T-helper 1 cell treated with Interleukin-12 subunit alpha and Interleukin-12 subunit beta and Interleukin-4 antibody, amounts not matched to agents 30 μg/mL and 1 μg/mL, for 36 hours (primary cell): ENCODE measurements at regions not wholly inside any gene's neighbourhood (a gene's known extent, or its start where the extent isn't known, plus 50 kb on each side); places are given as distances from the start of the nearest gene placed in this dataset.
"Not testable (repeated sequence)": the region's sequence is repeated elsewhere in the genome, so short reads cannot be mapped to it uniquely, and the experiment has no call there.

ENCODE experiments used
- H3K27ac Mint-ChIP-seq: one replicate; pipeline ENCODE4 v1.8.0; 2021; ENCODE audit warnings: mild to moderate bottlenecking, mixed read lengths
- H3K27me3 Mint-ChIP-seq: one replicate; pipeline ENCODE4 v1.8.0; 2021; ENCODE audit warnings: low read depth, mixed read lengths
- H3K36me3 Mint-ChIP-seq: one replicate; pipeline ENCODE4 v1.8.0; 2021; ENCODE audit warnings: low read depth, mixed read lengths
- H3K4me1 Mint-ChIP-seq: one replicate; pipeline ENCODE4 v1.8.0; 2021; ENCODE audit warnings: low read depth, mixed read lengths
- H3K4me3 Mint-ChIP-seq: one replicate; pipeline ENCODE4 v1.8.0; 2021; ENCODE audit warnings: mild to moderate bottlenecking, moderate library complexity, mixed read lengths
- H3K9me3 Mint-ChIP-seq: one replicate; pipeline ENCODE4 v1.8.0; 2021; ENCODE audit warnings: mixed read lengths

DNA sequence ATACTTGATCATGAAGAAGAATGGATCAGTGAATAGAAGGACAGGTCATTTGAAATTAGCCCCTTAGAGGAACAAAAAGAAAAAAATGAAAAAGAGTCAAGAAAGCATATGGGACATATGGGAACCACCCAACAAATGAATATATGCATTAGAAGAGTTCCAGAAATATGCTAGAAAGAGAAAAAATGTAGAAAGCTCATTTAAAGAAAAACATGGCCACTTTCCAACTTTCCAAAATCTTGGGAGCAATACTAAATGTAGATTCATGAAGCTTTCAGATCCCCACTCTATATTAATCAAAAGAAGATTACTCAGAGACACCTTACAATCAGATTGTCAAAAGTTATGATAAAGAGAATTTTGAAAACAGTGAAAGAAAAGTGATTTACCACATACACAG is 334.8 kb upstream of the NMUR2 start:
- Mint-ChIP-seq H3K27me3 (no peaks in the 10 kb centered on the region), H3K27ac (no peak overlapping the region), H3K4me3 (no peak overlapping the region), H3K9me3 (peaks cover 16% of the 10 kb centered on the region), H3K36me3 (no peaks in the 10 kb centered on the region), H3K4me1 (no peaks in the 10 kb centered on the region)

DNA sequence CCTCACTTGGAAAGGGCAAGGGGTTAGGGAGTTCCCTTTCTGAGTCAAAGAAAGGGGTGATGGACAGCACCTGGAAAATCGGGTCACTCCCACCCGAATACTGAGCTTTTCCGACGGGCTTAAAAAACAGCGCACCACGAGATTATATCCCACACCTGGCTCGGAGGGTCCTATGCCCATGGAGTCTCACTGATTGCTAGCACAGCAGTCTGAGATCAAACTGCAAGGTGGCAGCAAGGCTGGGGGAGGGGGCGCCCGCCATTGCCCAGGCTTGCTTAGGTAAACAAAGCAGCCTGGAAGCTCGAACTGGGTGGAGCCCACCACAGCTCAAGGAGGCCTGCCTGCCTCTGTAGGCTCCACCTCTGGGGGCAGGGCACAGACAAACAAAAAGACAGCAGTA is 336.0 kb upstream of the NMUR2 start:
- H3K4me1 Mint-ChIP-seq, H3K36me3 Mint-ChIP-seq, H3K27me3 Mint-ChIP-seq, H3K27ac Mint-ChIP-seq, H3K4me3 Mint-ChIP-seq: not testable (repeated sequence)
- peaks cover 16% of the 10 kb centered on the region for H3K9me3 Mint-ChIP-seq

DNA sequence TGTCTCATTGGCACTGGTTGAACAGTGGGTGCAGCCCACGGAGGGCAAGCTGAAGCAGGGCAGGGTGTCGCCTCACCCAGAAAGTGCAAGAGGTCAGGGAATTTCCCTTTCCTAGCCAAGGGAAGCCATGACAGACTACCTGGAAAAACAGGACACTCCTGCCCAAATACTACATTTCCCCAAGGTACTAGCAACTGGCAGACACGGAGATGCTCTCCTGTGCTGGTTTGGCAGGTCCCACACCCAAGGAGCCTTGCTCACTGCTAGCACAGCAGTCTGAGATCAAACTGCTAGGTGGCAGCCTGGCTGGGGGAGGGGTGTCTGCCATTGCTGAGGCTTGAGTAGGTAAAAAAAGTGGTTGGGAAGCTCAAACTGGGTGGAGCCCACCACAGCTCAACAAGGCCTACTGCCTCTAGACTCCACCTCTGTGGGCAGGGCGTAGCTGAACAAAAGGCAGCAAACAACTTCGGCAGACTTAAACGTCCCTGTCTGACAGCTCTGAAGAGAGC is 382.7 kb upstream of the NMUR2 start:
- peaks cover 10% of the 10 kb centered on the region for H3K9me3 Mint-ChIP-seq
- not testable (repeated sequence) for H3K27me3 Mint-ChIP-seq, H3K27ac Mint-ChIP-seq, H3K36me3 Mint-ChIP-seq, H3K4me1 Mint-ChIP-seq, H3K4me3 Mint-ChIP-seq

DNA sequence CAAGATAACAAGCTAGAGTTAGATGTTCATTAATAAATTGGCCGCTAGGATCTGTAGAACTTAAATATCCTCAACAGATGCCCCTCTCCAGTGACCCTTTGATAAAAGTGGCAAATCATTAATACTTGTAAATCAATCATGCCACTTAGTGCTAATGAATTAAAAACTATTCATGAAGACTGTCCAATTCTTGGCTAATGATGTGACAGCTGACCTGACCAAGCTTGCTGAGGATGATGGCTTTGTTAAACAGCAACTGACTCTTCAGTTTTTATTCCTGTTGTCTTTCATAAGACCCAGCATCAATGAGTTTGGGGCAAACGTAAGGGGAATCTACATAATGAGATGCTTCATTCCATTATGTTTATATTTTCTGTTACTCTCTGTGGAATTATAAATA is 396.8 kb upstream of the NMUR2 start:
- Mint-ChIP-seq H3K4me3 (no peak overlapping the region), H3K27ac (no peak overlapping the region), H3K27me3 (no peaks in the 10 kb centered on the region), H3K36me3 (no peaks in the 10 kb centered on the region), H3K9me3 (no peaks in the 10 kb centered on the region), H3K4me1 (no peaks in the 10 kb centered on the region)

DNA sequence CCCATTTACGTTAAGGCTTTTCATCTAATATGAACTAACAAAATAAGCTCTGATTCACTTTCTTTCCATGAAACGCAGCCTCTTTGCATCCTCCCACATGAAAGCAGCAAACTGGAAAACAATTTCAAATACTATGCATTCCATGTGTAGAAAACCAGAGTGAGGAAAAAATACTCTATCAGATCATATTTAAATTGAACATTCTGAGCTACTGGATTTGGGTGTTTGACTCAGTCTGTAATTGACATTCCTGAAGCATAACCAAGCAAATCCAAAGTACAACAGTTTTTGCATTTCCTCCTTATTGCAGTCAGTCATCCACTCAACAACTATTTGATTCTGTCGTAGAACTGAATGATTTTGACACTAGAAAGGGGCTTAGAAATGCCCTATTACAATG is 399.1 kb upstream of the NMUR2 start:
- Mint-ChIP-seq H3K9me3 (no peaks in the 10 kb centered on the region), H3K4me3 (no peak overlapping the region), H3K27ac (no peak overlapping the region), H3K4me1 (no peaks in the 10 kb centered on the region), H3K36me3 (no peaks in the 10 kb centered on the region), H3K27me3 (no peaks in the 10 kb centered on the region)

DNA sequence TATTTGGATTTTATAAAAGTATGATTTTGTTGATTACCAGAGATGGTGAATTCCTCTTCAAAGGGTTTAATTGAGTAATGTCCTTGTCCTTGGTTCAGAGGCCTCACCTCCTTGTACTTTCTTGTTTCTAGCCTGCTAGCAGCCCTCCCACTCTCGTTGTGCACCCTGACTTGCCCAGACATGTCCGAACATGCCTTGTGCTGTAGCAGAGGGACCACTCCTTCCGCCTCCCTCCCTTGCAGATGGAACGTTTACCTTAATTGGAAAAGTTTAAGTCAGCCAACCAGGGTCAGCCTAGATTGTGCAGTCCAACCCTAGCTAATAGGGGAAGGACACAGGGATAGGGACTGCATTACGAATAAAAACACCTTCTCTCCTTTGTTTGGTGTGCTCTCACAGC is 406.9 kb upstream of the NMUR2 start:
- Mint-ChIP-seq H3K27ac (no peak overlapping the region), H3K27me3 (no peaks in the 10 kb centered on the region), H3K9me3 (peaks cover 13% of the 10 kb centered on the region), H3K4me3 (no peak overlapping the region), H3K36me3 (no peaks in the 10 kb centered on the region), H3K4me1 (no peaks in the 10 kb centered on the region)

DNA sequence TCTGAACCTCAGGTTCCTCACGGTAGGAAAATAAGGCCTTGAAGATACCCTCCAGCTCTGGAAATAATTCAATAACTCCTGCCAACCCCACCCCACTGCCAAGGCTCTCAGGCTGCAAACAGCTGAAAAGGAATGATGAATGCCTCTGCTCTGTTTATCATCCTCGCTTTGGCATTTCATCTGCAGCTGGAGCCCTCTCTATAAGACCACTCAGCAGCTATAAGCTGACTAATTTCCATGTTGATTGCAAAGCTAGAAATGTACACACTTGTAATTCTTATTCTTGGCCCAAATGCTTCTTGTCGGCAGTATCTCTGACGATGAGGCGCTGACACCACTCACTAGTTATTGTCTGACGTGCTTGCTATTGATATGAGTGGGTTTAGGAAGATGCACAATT is 408.4 kb upstream of the NMUR2 start:
- H3K27me3 Mint-ChIP-seq: no peaks in the 10 kb centered on the region
- H3K9me3 Mint-ChIP-seq: peaks cover 13% of the 10 kb centered on the region
- H3K4me1 Mint-ChIP-seq: no peaks in the 10 kb centered on the region
- no peak overlapping the region for H3K27ac Mint-ChIP-seq
- H3K4me3 Mint-ChIP-seq: no peak overlapping the region
- H3K36me3 Mint-ChIP-seq: no peaks in the 10 kb centered on the region

DNA sequence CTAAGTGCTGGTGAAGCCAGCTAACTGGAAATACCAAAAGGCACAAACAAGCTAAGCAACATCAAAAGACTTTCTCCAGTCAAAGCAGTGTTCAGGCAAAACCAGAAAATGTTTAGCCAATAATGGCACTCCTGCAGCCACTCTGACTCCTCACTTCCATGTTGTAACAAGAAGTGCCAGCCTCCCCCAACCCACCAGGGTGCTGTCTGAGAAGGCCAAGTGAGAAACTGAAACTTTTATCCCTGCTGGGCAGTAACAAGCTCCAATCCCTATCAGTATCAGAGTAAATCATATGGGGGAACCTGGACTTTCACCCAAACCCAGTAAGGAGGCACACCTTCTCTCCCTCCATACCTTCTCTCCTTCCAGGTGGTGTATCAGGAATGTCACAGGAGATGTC is 414.8 kb upstream of the NMUR2 start:
- no peaks in the 10 kb centered on the region for H3K4me1 Mint-ChIP-seq
- H3K36me3 Mint-ChIP-seq: no peaks in the 10 kb centered on the region
- H3K4me3 Mint-ChIP-seq: no peak overlapping the region
- peaks cover 4% of the 10 kb centered on the region for H3K9me3 Mint-ChIP-seq
- H3K27ac Mint-ChIP-seq: no peak overlapping the region
- H3K27me3 Mint-ChIP-seq: no peaks in the 10 kb centered on the region

DNA sequence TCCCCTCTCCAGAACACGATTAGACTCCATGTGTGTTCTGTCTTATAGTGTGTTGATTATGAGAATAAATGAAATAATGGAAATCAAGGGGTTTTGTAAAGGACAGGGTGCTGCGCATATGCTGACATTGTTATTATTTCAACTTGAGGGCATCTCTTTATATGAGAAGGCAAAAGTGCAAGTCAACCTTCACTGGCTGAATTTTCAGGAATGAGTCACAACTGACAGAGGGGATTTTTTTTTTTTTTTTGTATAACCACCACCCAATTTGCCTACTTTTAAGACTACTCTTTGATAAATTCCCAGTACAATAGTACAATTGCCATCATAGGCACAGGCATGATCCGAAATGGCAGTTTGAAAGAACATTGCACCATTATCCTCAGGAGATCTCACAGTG is 419.2 kb upstream of the NMUR2 start:
- H3K4me1 Mint-ChIP-seq: no peaks in the 10 kb centered on the region
- no peak overlapping the region for H3K27ac Mint-ChIP-seq
- no peaks in the 10 kb centered on the region for H3K36me3 Mint-ChIP-seq
- H3K27me3 Mint-ChIP-seq: no peaks in the 10 kb centered on the region
- peaks cover 4% of the 10 kb centered on the region for H3K9me3 Mint-ChIP-seq
- H3K4me3 Mint-ChIP-seq: no peak overlapping the region

DNA sequence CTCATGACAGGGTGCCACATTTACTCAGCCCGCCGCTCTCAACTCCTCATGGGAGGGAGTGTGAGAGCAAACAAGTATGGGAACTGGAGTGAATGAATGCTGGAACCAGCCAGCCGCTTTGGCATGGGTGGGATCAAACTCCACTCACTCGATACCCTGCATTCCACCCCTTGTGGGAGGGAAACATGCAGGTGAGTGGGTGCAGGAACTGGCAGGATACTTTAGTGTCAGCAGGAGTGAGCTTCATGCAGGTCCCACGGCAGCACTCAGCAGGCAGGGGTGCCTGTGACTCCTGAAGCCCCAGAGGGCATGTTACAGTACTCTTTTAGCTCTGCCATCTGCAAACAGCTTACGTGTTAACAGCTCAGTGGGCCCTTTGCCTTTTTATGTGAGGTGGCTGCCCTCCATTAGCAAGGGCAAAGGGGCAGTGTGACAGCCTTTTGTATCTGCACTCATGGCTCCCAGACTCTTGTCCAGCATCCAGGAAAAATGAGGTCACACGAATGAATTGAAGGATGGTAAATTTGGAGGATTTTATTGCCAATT is 433.2 kb upstream of the NMUR2 start:
- peaks cover 4% of the 10 kb centered on the region for H3K9me3 Mint-ChIP-seq
- H3K27ac Mint-ChIP-seq: no peak overlapping the region
- H3K4me3 Mint-ChIP-seq: no peak overlapping the region
- no peaks in the 10 kb centered on the region for H3K4me1 Mint-ChIP-seq
- H3K27me3 Mint-ChIP-seq: no peaks in the 10 kb centered on the region
- H3K36me3 Mint-ChIP-seq: no peaks in the 10 kb centered on the region

DNA sequence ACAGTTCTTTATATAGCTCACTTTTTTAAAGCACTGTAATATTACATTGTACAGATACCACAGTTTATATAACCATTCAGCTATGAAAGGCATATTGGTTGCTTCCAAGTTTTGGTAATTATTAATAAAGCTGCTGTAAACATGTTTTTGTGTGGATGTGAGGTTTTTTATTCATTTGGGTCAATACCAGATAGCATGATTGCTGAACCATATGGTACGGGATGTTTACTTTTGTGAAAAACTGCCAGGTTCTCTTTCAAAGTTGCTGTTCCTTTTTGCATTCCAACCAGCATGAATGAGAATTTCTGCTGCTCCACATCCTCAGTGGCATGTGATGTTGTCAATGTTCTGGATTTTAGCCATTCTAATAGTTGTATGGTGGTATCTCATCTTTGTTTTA is 439.6 kb upstream of the NMUR2 start:
- Mint-ChIP-seq H3K9me3 (peaks cover under 1% of the 10 kb centered on the region), H3K4me3 (no peak overlapping the region), H3K36me3 (no peaks in the 10 kb centered on the region), H3K27ac (no peak overlapping the region), H3K4me1 (no peaks in the 10 kb centered on the region), H3K27me3 (no peaks in the 10 kb centered on the region)

DNA sequence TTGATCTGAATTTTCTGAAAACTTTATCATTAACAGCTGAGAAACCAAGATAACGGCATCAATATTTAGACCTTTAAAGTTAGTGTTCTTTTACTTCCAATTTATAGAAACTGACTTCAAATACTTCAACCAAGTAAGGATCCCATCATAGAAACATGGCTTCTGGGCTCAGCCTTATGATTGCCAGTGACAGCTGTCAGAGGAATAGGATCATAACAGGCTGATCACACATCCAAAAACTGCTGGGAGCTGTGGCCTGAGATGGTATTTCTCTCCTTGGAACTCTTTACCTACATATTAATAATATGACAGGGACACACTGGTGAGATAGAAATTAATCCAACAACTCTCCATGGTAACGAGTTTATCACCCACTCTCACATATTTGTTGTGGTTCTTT is 448.3 kb upstream of the NMUR2 start:
- H3K4me3 Mint-ChIP-seq: no peak overlapping the region
- no peaks in the 10 kb centered on the region for H3K4me1 Mint-ChIP-seq
- H3K9me3 Mint-ChIP-seq: no peaks in the 10 kb centered on the region
- H3K27me3 Mint-ChIP-seq: no peaks in the 10 kb centered on the region
- no peak overlapping the region for H3K27ac Mint-ChIP-seq
- H3K36me3 Mint-ChIP-seq: no peaks in the 10 kb centered on the region

DNA sequence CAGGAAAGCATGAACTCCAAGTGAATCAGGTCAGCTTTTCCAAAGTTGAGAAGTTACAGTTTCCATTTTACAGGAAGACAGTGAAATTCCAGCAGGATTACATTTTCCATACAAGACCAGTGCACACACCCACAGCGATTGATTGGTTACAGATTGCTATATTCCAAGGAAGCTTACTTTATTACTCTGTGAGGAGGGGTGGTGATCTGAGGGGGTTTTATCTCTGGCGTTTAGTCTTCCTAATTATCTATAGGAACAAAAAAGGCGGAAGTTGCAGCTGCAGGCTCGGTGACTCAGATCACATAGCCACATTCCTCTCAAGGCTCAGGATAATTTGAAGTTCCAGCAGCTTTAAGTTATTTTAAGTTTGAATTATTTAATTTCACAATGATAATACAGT is 450.4 kb upstream of the NMUR2 start:
- Mint-ChIP-seq H3K4me1 (no peaks in the 10 kb centered on the region), H3K9me3 (no peaks in the 10 kb centered on the region), H3K27me3 (no peaks in the 10 kb centered on the region), H3K36me3 (no peaks in the 10 kb centered on the region), H3K4me3 (no peak overlapping the region), H3K27ac (no peak overlapping the region)

DNA sequence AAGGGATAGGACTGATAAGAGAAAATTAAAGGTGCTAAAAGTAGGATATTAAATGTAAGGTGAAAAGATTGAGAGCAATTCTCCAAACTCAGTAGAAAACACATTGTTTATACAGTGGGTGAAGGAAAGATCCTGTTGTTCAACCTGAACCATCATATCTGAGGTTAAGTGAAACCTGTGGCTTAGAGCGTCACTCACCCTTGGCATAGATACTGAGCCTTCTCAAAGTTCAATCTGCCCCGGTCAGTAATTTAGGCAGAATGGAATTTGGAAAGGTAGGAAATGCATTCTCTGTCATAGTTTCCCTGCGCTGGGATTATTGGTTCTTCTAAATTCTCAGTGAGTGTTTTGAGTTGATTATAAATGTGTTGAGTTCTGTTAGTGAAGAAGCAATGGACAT is 456.2 kb upstream of the NMUR2 start:
- Mint-ChIP-seq H3K36me3 (no peaks in the 10 kb centered on the region), H3K27ac (no peak overlapping the region), H3K27me3 (no peaks in the 10 kb centered on the region), H3K4me1 (no peaks in the 10 kb centered on the region), H3K4me3 (no peak overlapping the region), H3K9me3 (no peaks in the 10 kb centered on the region)

DNA sequence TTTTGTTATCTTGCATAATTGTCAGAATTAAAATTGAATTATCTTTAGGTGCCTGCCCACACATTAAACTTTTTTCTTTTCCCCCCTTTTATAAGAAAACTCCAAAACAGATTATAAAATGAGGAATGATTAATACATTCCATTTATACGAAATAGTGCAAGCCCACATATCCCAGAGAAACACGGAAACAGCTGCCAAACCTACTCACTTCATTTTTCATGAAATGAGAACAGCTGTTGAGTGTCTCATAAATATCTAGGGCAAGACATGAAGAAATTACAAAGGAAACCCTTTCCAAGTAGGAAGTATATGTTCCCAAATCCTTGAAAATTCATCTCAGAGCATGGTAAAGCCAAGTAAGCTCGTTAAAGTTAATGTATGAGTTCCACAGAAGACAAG is 459.4 kb upstream of the NMUR2 start:
- H3K36me3 Mint-ChIP-seq: no peaks in the 10 kb centered on the region
- H3K27me3 Mint-ChIP-seq: no peaks in the 10 kb centered on the region
- H3K27ac Mint-ChIP-seq: no peak overlapping the region
- no peak overlapping the region for H3K4me3 Mint-ChIP-seq
- H3K9me3 Mint-ChIP-seq: no peaks in the 10 kb centered on the region
- no peaks in the 10 kb centered on the region for H3K4me1 Mint-ChIP-seq

DNA sequence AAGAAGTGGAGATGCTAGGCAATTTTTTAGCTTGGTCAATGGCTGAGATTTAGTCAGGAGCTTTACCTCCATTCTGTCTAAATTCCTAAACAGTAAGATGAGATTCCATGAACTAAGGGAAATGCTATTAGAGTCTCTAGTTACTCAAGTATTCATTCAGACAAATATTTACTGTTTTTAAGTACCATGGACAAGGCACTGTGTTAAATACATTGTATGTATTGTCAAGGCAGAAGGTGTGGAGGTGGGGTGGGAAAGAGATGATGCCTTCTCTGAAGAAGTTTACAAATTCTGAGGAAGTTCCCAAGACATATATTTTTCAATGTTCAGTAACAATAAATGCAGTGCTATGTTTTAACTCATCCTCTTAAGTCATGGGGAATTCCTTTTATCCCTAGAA is 459.9 kb upstream of the NMUR2 start:
- H3K27ac Mint-ChIP-seq: no peak overlapping the region
- no peaks in the 10 kb centered on the region for H3K27me3 Mint-ChIP-seq
- no peaks in the 10 kb centered on the region for H3K9me3 Mint-ChIP-seq
- H3K4me3 Mint-ChIP-seq: no peak overlapping the region
- H3K36me3 Mint-ChIP-seq: no peaks in the 10 kb centered on the region
- no peaks in the 10 kb centered on the region for H3K4me1 Mint-ChIP-seq
